Fibroblast of lung (primary cell): ENCODE measurements at regions not wholly inside any gene's neighbourhood (a gene's known extent, or its start where the extent isn't known, plus 50 kb on each side); places are given as distances from the start of the nearest gene placed in this dataset.
"Not testable (repeated sequence)": the region's sequence is repeated elsewhere in the genome, so short reads cannot be mapped to it uniquely, and the experiment has no call there.

ENCODE experiments used
- DNase-seq, 2 donors: peaks; one replicate each; pipeline versions ENCODE4 v3.0.0 to v3.0.0-alpha.2; 2010; ENCODE audit warnings: low read depth in 2 of 2
- H2AFZ ChIP-seq: 2 replicates; pipeline ENCODE4 v1.5.1; 2012; ENCODE audit warnings: low read length, control low read depth, inconsistent platforms
- H3K27ac ChIP-seq: 2 replicates; pipeline ENCODE4 v1.5.1; 2011; ENCODE audit warnings: low read length, control low read depth; ENCODE audit not compliant: insufficient read depth
- H3K27me3 ChIP-seq: 2 replicates; pipeline ENCODE4 v1.5.1; 2011; ENCODE audit warnings: mild to moderate bottlenecking, low read length; ENCODE audit not compliant: control insufficient read depth, insufficient read depth
- H3K36me3 ChIP-seq: 2 replicates; pipeline ENCODE4 v1.5.1; 2011; ENCODE audit warnings: low read length; ENCODE audit not compliant: control insufficient read depth, insufficient read depth
- H3K4me1 ChIP-seq: 2 replicates; pipeline ENCODE4 v1.5.1; 2011; ENCODE audit warnings: low read length; ENCODE audit not compliant: control insufficient read depth, insufficient read depth; ENCODE audit errors: extremely low read depth
- H3K4me2 ChIP-seq: 2 replicates; pipeline ENCODE4 v1.5.1; 2011; ENCODE audit warnings: low read length, control low read depth; ENCODE audit not compliant: insufficient read depth; ENCODE audit errors: extremely low read depth
- H3K4me3 ChIP-seq, 4 experiments: fragments of 200-600 bp in 1 of 4; sonication (generic) in 1 of 4; replicated peaks in 1 of 4; 2 replicates each; pipeline ENCODE4 v1.5.1; 2011 to 2016; ENCODE audit warnings: low read length in 4 of 4, low read depth in 3 of 4, mild to moderate bottlenecking in 3 of 4, control low read depth in 2 of 4, inconsistent platforms in 1 of 4, mixed read lengths in 1 of 4; ENCODE audit not compliant: insufficient read depth in 1 of 4; ENCODE audit errors: control extremely low read depth in 1 of 4
- H3K79me2 ChIP-seq: 2 replicates; pipeline ENCODE4 v1.5.1; 2012; ENCODE audit warnings: mild to moderate bottlenecking, low read length, inconsistent platforms; ENCODE audit not compliant: control insufficient read depth, insufficient read depth
- H3K9ac ChIP-seq: 2 replicates; pipeline ENCODE4 v1.5.1; 2011; ENCODE audit warnings: mild to moderate bottlenecking, low read length, control low read depth; ENCODE audit not compliant: insufficient read depth
- H3K9me3 ChIP-seq: 2 replicates; pipeline ENCODE4 v1.5.1; 2012; ENCODE audit warnings: low read depth, low read length; ENCODE audit not compliant: control insufficient read depth, insufficient read depth
- H4K20me1 ChIP-seq: 2 replicates; pipeline ENCODE4 v1.5.1; 2011; ENCODE audit warnings: low read length; ENCODE audit not compliant: control insufficient read depth, insufficient read depth; ENCODE audit errors: extremely low read depth
- CTCF ChIP-seq, 2 donors: IDR thresholded peaks in 1 of 2; conservative IDR thresholded peaks in 1 of 2; 1 replicate in 1 of 2; 2 replicates in 1 of 2; pipeline ENCODE4 v1.5.1; 2011 to 2012; ENCODE audit warnings: low read length in 2 of 2, control low read depth in 1 of 2, inconsistent platforms in 1 of 2, low read depth in 1 of 2, mild to moderate bottlenecking in 1 of 2
- EZH2 ChIP-seq: IDR thresholded peaks from 2 replicates; pipeline ENCODE4 v1.5.1; 2012; ENCODE audit warnings: low read length, control low read depth, mild to moderate bottlenecking; ENCODE audit errors: missing control alignments

DNA sequence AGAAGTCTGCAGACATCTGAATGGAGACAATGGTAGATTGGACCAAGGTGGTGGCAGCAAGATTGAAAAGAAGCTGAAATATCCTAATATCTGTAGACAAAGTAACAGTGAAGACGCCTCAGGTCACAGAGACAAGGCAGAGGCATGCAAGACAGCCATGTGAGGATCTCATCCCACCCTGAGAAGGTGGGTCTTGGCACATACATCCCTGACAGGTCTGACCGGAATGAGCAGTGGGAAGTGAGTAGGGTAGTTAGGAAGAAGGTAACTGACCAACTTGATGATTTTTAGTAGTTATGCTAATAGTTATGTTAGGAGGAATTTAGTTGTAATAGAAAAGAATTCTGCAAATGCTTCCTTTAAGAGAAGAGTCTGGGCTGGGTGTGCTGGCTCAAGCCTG lies 229.6 kb downstream of the NDUFS4 start:
- H2AFZ ChIP-seq, result no peak overlapping the region
- DNase-seq, result no peak
- H3K9ac ChIP-seq, result no peak overlapping the region
- H4K20me1 ChIP-seq, result no peaks in the 10 kb centered on the region
- TF ChIP-seq CTCF (conservative IDR thresholded peaks at IDR 0.05 in 1 of 2, IDR thresholded peaks at IDR 0.05 in 1 of 2; ENCODE audit: low read depth in 1 of 2, low read length in 2 of 2), result no peak
- H3K79me2 ChIP-seq, result no peaks in the 10 kb centered on the region
- H3K27ac ChIP-seq, result no peak overlapping the region
- H3K4me1 ChIP-seq, result no peaks in the 10 kb centered on the region
- H3K9me3 ChIP-seq, result no peaks in the 10 kb centered on the region
- no peaks in the 10 kb centered on the region for H3K27me3 ChIP-seq
- no peak overlapping the region for H3K4me2 ChIP-seq
- no peaks in the 10 kb centered on the region for H3K36me3 ChIP-seq
- H3K4me3 ChIP-seq, result no peak overlapping the region

- Histone ChIP-seq H3K4me3 (no peak overlapping the region), H3K4me1 (no peaks in the 10 kb centered on the region), H3K79me2 (no peaks in the 10 kb centered on the region), H4K20me1 (no peaks in the 10 kb centered on the region), H3K4me2 (no peak overlapping the region), H3K36me3 (no peaks in the 10 kb centered on the region), H3K27ac (no peak overlapping the region), H3K9me3 (no peaks in the 10 kb centered on the region), H3K9ac (no peak overlapping the region), H3K27me3 (no peaks in the 10 kb centered on the region), H2AFZ (no peak overlapping the region)
- TF ChIP-seq CTCF (conservative IDR thresholded peaks at IDR 0.05 in 1 of 2, IDR thresholded peaks at IDR 0.05 in 1 of 2; ENCODE audit: low read depth in 1 of 2, low read length in 2 of 2) (no peak), EZH2 (no peak)
- DNase-seq, result no peak
Measured at GRCh38 chr5:53792338-53792737, 231.9 kb downstream of the NDUFS4 start.

- not testable (repeated sequence) for H3K4me2 ChIP-seq, H3K9ac ChIP-seq, H3K27ac ChIP-seq, H3K9me3 ChIP-seq, H3K4me3 ChIP-seq, H3K79me2 ChIP-seq, H3K36me3 ChIP-seq, H3K4me1 ChIP-seq, H4K20me1 ChIP-seq, H3K27me3 ChIP-seq, DNase-seq, H2AFZ ChIP-seq
Measured at GRCh38 chr5:53799644-53800043, 239.2 kb downstream of the NDUFS4 start.

GRCh38 chr5:53808392-53808791 lies 248.0 kb downstream of the NDUFS4 start:
- DNase-seq, H3K9ac ChIP-seq, H3K79me2 ChIP-seq, H2AFZ ChIP-seq, H3K27ac ChIP-seq, H3K27me3 ChIP-seq, H3K4me3 ChIP-seq, H3K4me2 ChIP-seq, H4K20me1 ChIP-seq, H3K36me3 ChIP-seq, H3K4me1 ChIP-seq, H3K9me3 ChIP-seq: not testable (repeated sequence)
